Trophoblast cell (in vitro differentiated cells and primary cell): ENCODE measurements at regions not wholly inside any gene's neighbourhood (a gene's known extent, or its start where the extent isn't known, plus 50 kb on each side); places are given as distances from the start of the nearest gene placed in this dataset.

Source experiments
- DNase-seq, 2 donors: peaks; one replicate each; pipeline ENCODE4 v3.0.0-alpha.2; 2016
- H2AFZ ChIP-seq: 2 replicates; pipeline ENCODE4 v1.6.1; 2013; ENCODE audit warnings: low read length, moderate library complexity, mild to moderate bottlenecking; ENCODE audit not compliant: insufficient read depth, poor library complexity
- H2AK5ac ChIP-seq: 2 replicates; pipeline ENCODE4 v1.6.1; 2013; ENCODE audit warnings: mild to moderate bottlenecking, low read length
- H2BK120ac ChIP-seq: 2 replicates; pipeline ENCODE4 v1.6.1; 2013; ENCODE audit warnings: low read length, mild to moderate bottlenecking, moderate library complexity; ENCODE audit not compliant: insufficient read depth, poor library complexity
- H2BK12ac ChIP-seq: 2 replicates; pipeline ENCODE4 v1.6.1; 2013; ENCODE audit warnings: mild to moderate bottlenecking, low read length, moderate library complexity
- H2BK5ac ChIP-seq: 2 replicates; pipeline ENCODE4 v1.6.1; 2013; ENCODE audit warnings: low read length, low read depth, moderate library complexity, mild to moderate bottlenecking; ENCODE audit not compliant: poor library complexity
- H3K14ac ChIP-seq: 2 replicates; pipeline ENCODE4 v1.6.1; 2013; ENCODE audit warnings: mild to moderate bottlenecking, low read length
- H3K18ac ChIP-seq: 2 replicates; pipeline ENCODE4 v1.6.1; 2013; ENCODE audit warnings: mild to moderate bottlenecking, low read length
- H3K23ac ChIP-seq: 2 replicates; pipeline ENCODE4 v1.6.1; 2013; ENCODE audit warnings: low read length
- H3K27ac ChIP-seq: 2 replicates; pipeline ENCODE4 v1.5.1; 2013; ENCODE audit warnings: low read depth, mild to moderate bottlenecking, inconsistent platforms, low read length, moderate library complexity
- H3K27me3 ChIP-seq: 2 replicates; pipeline ENCODE4 v1.6.1; 2013; ENCODE audit warnings: inconsistent platforms, mild to moderate bottlenecking, low read length, moderate library complexity; ENCODE audit not compliant: insufficient read depth
- H3K36me3 ChIP-seq, 2 experiments: 1 replicate in 1 of 2; 2 replicates in 1 of 2; pipeline ENCODE4 v1.6.1; 2013; ENCODE audit warnings: low read length in 2 of 2, mild to moderate bottlenecking in 2 of 2, moderate library complexity in 1 of 2; ENCODE audit not compliant: insufficient read depth in 2 of 2, control insufficient read depth in 1 of 2
- H3K4ac ChIP-seq: 2 replicates; pipeline ENCODE4 v1.6.1; 2013; ENCODE audit warnings: low read depth, mild to moderate bottlenecking, low read length, moderate library complexity
- H3K4me1 ChIP-seq, 2 experiments: 1 replicate in 1 of 2; 2 replicates in 1 of 2; pipeline ENCODE4 v1.6.1; 2013; ENCODE audit warnings: low read length in 2 of 2, mild to moderate bottlenecking in 2 of 2, moderate library complexity in 1 of 2; ENCODE audit not compliant: insufficient read depth in 2 of 2, control insufficient read depth in 1 of 2
- H3K4me2 ChIP-seq: 2 replicates; pipeline ENCODE4 v1.6.1; 2013; ENCODE audit warnings: inconsistent platforms, mild to moderate bottlenecking, low read length, moderate library complexity
- H3K4me3 ChIP-seq: 2 replicates; pipeline ENCODE4 v1.5.1; 2013; ENCODE audit warnings: mild to moderate bottlenecking, low read depth, low read length, inconsistent platforms
- H3K79me1 ChIP-seq: one replicate; pipeline ENCODE4 v1.6.1; 2013; ENCODE audit warnings: low read length
- H3K79me2 ChIP-seq: 2 replicates; pipeline ENCODE4 v1.6.1; 2013; ENCODE audit warnings: low read length, mild to moderate bottlenecking; ENCODE audit not compliant: control insufficient read depth, insufficient read depth, poor library complexity
- H3K9ac ChIP-seq: 2 replicates; pipeline ENCODE4 v1.6.1; 2013; ENCODE audit warnings: mild to moderate bottlenecking, low read length
- H3K9me3 ChIP-seq: 2 replicates; pipeline ENCODE4 v1.6.1; 2013; ENCODE audit warnings: low read depth, mild to moderate bottlenecking, control low read depth, inconsistent platforms, low read length; ENCODE audit not compliant: insufficient read depth
- H4K12ac ChIP-seq: 2 replicates; pipeline ENCODE4 v1.6.1; 2013; ENCODE audit warnings: low read depth, mild to moderate bottlenecking, low read length, moderate library complexity
- H4K8ac ChIP-seq: 2 replicates; pipeline ENCODE4 v1.6.1; 2013; ENCODE audit warnings: low read depth, mild to moderate bottlenecking, low read length, moderate library complexity
- H4K91ac ChIP-seq: one replicate; pipeline ENCODE4 v1.6.1; 2013; ENCODE audit warnings: low read depth, mild to moderate bottlenecking, low read length, moderate library complexity
- WGBS: extraction: QIAGEN DNeasy Blood & Tissue Kit; methylation state at CpG from one replicate; pipeline ENCODE4 v1.1.7; 2013; ENCODE audit warnings: missing lambda C conversion rate; ENCODE audit not compliant: insufficient read length, insufficient coverage; ENCODE audit errors: extremely low coverage; 5-methylcytosine and 5-hydroxymethylcytosine counted together

GRCh38 chr7:156549636-156550035 lies 90.9 kb upstream of the RNF32 start:
- Histone ChIP-seq H3K79me1 (no peaks in the 10 kb centered on the region), H3K18ac (no peak overlapping the region), H2AK5ac (no peak overlapping the region), H3K27ac (no peak overlapping the region), H3K4me3 (no peak overlapping the region), H3K14ac (no peak overlapping the region), H2BK120ac (no peak overlapping the region), H3K27me3 (no peaks in the 10 kb centered on the region), H3K4me2 (no peak overlapping the region), H3K9me3 (no peaks in the 10 kb centered on the region), H3K79me2 (no peaks in the 10 kb centered on the region), H3K23ac (no peak overlapping the region), H2BK5ac (no peak overlapping the region), H4K12ac (no peak overlapping the region), H2AFZ (no peak overlapping the region), H4K8ac (no peak overlapping the region), H3K4me1 (no peaks in the 10 kb centered on the region), H2BK12ac (no peak overlapping the region), H3K36me3 (no peaks in the 10 kb centered on the region), H3K9ac (no peak overlapping the region), H3K4ac (no peak overlapping the region), H4K91ac (no peak overlapping the region)
- no CpG with 5 or more reads among the region's 9 CpGs for WGBS
- no peak for DNase-seq

GRCh38 chr7:156547884-156548561 lies 92.6 kb upstream of the RNF32 start:
- no CpG with 5 or more reads among the region's 20 CpGs for WGBS

GRCh38 chr7:156545979-156546378 lies 94.6 kb upstream of the RNF32 start:
- Histone ChIP-seq H3K36me3 (no peaks in the 10 kb centered on the region), H3K79me2 (no peaks in the 10 kb centered on the region), H3K4me3 (no peak overlapping the region), H2BK5ac (no peak overlapping the region), H3K79me1 (no peaks in the 10 kb centered on the region), H4K91ac (no peak overlapping the region), H2AFZ (no peak overlapping the region), H2BK120ac (no peak overlapping the region), H4K12ac (no peak overlapping the region), H3K4me2 (no peak overlapping the region), H3K9ac (no peak overlapping the region), H3K14ac (no peak overlapping the region), H2AK5ac (no peak overlapping the region), H3K9me3 (no peaks in the 10 kb centered on the region), H2BK12ac (no peak overlapping the region), H4K8ac (no peak overlapping the region), H3K27me3 (no peaks in the 10 kb centered on the region), H3K4me1 (no peaks in the 10 kb centered on the region), H3K23ac (no peak overlapping the region), H3K18ac (no peak overlapping the region), H3K4ac (no peak overlapping the region), H3K27ac (no peak overlapping the region)
- WGBS = no CpG with 5 or more reads among the region's 9 CpGs
- DNase-seq = no peak

More at GRCh38 chr7:156547884-156548561, 92.6 kb upstream of the RNF32 start:
- Histone ChIP-seq H2BK12ac (no peak overlapping the region), H3K79me1 (no peaks in the 10 kb centered on the region), H3K27ac (no peak overlapping the region), H3K9ac (no peak overlapping the region), H3K18ac (no peak overlapping the region), H3K14ac (no peak overlapping the region), H2AK5ac (no peak overlapping the region), H4K91ac (no peak overlapping the region), H3K36me3 (no peaks in the 10 kb centered on the region), H2BK5ac (no peak overlapping the region), H3K9me3 (no peaks in the 10 kb centered on the region), H3K23ac (no peak overlapping the region), H3K4me2 (no peak overlapping the region), H4K8ac (no peak overlapping the region), H4K12ac (no peak overlapping the region), H2AFZ (no peak overlapping the region), H3K27me3 (no peaks in the 10 kb centered on the region), H3K4ac (no peak overlapping the region), H3K4me1 (no peaks in the 10 kb centered on the region), H3K79me2 (no peaks in the 10 kb centered on the region), H2BK120ac (no peak overlapping the region), H3K4me3 (no peak overlapping the region)
- DNase-seq = no peak

- Histone ChIP-seq H3K14ac (no peak overlapping the region), H3K79me1 (no peaks in the 10 kb centered on the region), H3K9me3 (no peaks in the 10 kb centered on the region), H2AFZ (no peak overlapping the region), H3K4me1 (no peaks in the 10 kb centered on the region), H4K8ac (no peak overlapping the region), H3K4me2 (no peak overlapping the region), H2BK5ac (no peak overlapping the region), H3K4me3 (no peak overlapping the region), H3K23ac (no peak overlapping the region), H3K4ac (no peak overlapping the region), H3K79me2 (no peaks in the 10 kb centered on the region), H3K9ac (no peak overlapping the region), H4K91ac (no peak overlapping the region), H4K12ac (no peak overlapping the region), H3K27ac (no peak overlapping the region), H2BK120ac (no peak overlapping the region), H2BK12ac (no peak overlapping the region), H3K18ac (no peak overlapping the region), H3K27me3 (no peaks in the 10 kb centered on the region), H2AK5ac (no peak overlapping the region), H3K36me3 (no peaks in the 10 kb centered on the region)
- DNase-seq = no peak
- no CpG with 5 or more reads among the region's 11 CpGs for WGBS
These were observed 95.5 kb upstream of the RNF32 start for GRCh38 chr7:156544919-156545715.
